Testis (tissue), 2 donors: ENCODE measurements at regions not wholly inside any gene's neighbourhood (a gene's known extent, or its start where the extent isn't known, plus 50 kb on each side); places are given as distances from the start of the nearest gene placed in this dataset.

Experiments used
- DNase-seq: peaks from one replicate; pipeline ENCODE4 v3.0.0-alpha.2; 2019
- H3K27ac ChIP-seq, 2 donors: fragments of 200-600 bp; sonication (generic); one replicate each; pipeline ENCODE4 v1.5.1; 2019
- H3K27me3 ChIP-seq: fragments of 200-600 bp; sonication (generic); one replicate; pipeline ENCODE4 v1.5.1; 2019
- H3K36me3 ChIP-seq: fragments of 200-600 bp; sonication (generic); one replicate; pipeline ENCODE4 v1.5.1; 2017; ENCODE audit warnings: low read depth; ENCODE audit errors: missing control alignments
- H3K4me1 ChIP-seq: fragments of 200-600 bp; sonication (generic); one replicate; pipeline ENCODE4 v1.5.1; 2019
- H3K4me3 ChIP-seq, 2 donors: fragments of 200-600 bp; sonication (generic); one replicate each; pipeline ENCODE4 v1.5.1; 2017 to 2019
- H3K9me3 ChIP-seq: fragments of 200-600 bp; sonication (generic); one replicate; pipeline ENCODE4 v1.5.1; 2017
- POLR2A ChIP-seq: fragments of 450-650 bp; IDR thresholded peaks from one replicate; pipeline ENCODE4 v1.6.1; 2017; ENCODE audit warnings: antibody characterized with exemption, mild to moderate bottlenecking, moderate library complexity
- WGBS, 2 donors: methylation state at CpG; one replicate each; pipeline ENCODE4 v1.1.5; 2018; 5-methylcytosine and 5-hydroxymethylcytosine counted together
- intact Hi-C: fragments of 100-400 bp; cut with DNase I; formaldehyde crosslinking; loops from one replicate; pipeline ENCODE4 v1.15.1; 2023; ENCODE audit warnings: low total_unique reads
- TF ChIP-seq, protein P1 (sequence below), 3 experiments: fragments of 450-650 bp in 2 of 3; fragments of 200-600 bp in 1 of 3; sonication (generic) in 1 of 3; IDR thresholded peaks; one replicate each; pipeline ENCODE4 v1.5.1; 2016 to 2019; ENCODE audit warnings: antibody characterized with exemption in 3 of 3, mild to moderate bottlenecking in 2 of 3, moderate library complexity in 1 of 3

- 92 to 94% methylated on average over 6 of the region's 6 CpGs for WGBS, 2 donors
- no peak for DNase-seq
- no peaks in the 10 kb centered on the region for H3K27me3 ChIP-seq
- H3K9me3 ChIP-seq = no peaks in the 10 kb centered on the region
- H3K27ac ChIP-seq = no peak overlapping the region
- no peaks in the 10 kb centered on the region for H3K36me3 ChIP-seq
- H3K4me1 ChIP-seq = no peaks in the 10 kb centered on the region
- TF ChIP-seq, protein P1, sequence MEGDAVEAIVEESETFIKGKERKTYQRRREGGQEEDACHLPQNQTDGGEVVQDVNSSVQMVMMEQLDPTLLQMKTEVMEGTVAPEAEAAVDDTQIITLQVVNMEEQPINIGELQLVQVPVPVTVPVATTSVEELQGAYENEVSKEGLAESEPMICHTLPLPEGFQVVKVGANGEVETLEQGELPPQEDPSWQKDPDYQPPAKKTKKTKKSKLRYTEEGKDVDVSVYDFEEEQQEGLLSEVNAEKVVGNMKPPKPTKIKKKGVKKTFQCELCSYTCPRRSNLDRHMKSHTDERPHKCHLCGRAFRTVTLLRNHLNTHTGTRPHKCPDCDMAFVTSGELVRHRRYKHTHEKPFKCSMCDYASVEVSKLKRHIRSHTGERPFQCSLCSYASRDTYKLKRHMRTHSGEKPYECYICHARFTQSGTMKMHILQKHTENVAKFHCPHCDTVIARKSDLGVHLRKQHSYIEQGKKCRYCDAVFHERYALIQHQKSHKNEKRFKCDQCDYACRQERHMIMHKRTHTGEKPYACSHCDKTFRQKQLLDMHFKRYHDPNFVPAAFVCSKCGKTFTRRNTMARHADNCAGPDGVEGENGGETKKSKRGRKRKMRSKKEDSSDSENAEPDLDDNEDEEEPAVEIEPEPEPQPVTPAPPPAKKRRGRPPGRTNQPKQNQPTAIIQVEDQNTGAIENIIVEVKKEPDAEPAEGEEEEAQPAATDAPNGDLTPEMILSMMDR (IDR thresholded peaks at IDR 0.05) = no peak
- TF ChIP-seq POLR2A = no peak
- intact Hi-C loops = no loop called here
- no peak overlapping the region for H3K4me3 ChIP-seq
These were observed 469.9 kb downstream of the SOCS6 start for GRCh38 chr18:70758780-70759179.

GRCh38 chr18:70754486-70754885, 465.6 kb downstream of the SOCS6 start:
- Histone ChIP-seq H3K4me1 (no peaks in the 10 kb centered on the region), H3K27me3 (no peaks in the 10 kb centered on the region), H3K27ac (no peak overlapping the region), H3K36me3 (no peaks in the 10 kb centered on the region), H3K4me3 (no peak overlapping the region), H3K9me3 (no peaks in the 10 kb centered on the region)
- TF ChIP-seq, protein P1 (IDR thresholded peaks at IDR 0.05) = no peak
- no peak for DNase-seq
- 0 to 86% methylated on average over 1 of the region's 1 CpG for WGBS, 2 donors
- intact Hi-C loops = no loop called here

DNA sequence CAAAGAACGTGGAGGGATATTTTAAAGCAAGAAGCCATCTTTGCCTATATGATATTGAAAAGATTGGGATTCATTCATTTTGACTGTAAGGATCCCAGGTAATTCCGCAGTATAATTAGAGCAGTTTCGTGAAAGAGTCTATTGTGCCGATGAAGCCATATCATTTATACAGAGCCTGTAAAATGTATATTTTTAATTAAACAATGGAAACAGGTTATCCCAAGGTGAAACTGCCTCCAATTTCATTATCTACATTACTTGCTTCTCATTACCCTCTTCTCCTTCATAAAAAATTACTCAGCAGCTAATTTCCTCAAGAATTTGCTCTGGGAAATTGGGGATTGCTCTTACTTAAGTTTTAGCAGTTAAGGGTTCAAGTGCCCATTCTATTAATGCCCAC, 444.1 kb downstream of the SOCS6 start:
- no peak overlapping the region for H3K27ac ChIP-seq
- TF ChIP-seq, protein P1 (IDR thresholded peaks at IDR 0.05) = no peak
- no peak for TF ChIP-seq POLR2A
- H3K36me3 ChIP-seq = no peaks in the 10 kb centered on the region
- H3K4me3 ChIP-seq = no peak overlapping the region
- H3K27me3 ChIP-seq = no peaks in the 10 kb centered on the region
- H3K9me3 ChIP-seq = no peaks in the 10 kb centered on the region
- no peak for DNase-seq
- intact Hi-C loops = no loop called here
- WGBS, 2 donors = 80 to 83% methylated on average over 4 of the region's 4 CpGs
- H3K4me1 ChIP-seq = no peaks in the 10 kb centered on the region

- 73 to 78% methylated on average over 8 of the region's 8 CpGs for WGBS, 2 donors
- Histone ChIP-seq H3K4me1 (no peaks in the 10 kb centered on the region), H3K27ac (no peak overlapping the region), H3K4me3 (no peak overlapping the region), H3K36me3 (no peaks in the 10 kb centered on the region), H3K9me3 (no peaks in the 10 kb centered on the region), H3K27me3 (no peaks in the 10 kb centered on the region)
- intact Hi-C loops = no loop called here
- TF ChIP-seq POLR2A = no peak
- TF ChIP-seq, protein P1 (IDR thresholded peaks at IDR 0.05) = no peak
- DNase-seq = no peak
These were observed 443.3 kb downstream of the SOCS6 start for GRCh38 chr18:70732188-70732587.

GRCh38 chr18:70720607-70721006, 431.8 kb downstream of the SOCS6 start:
- H3K36me3 ChIP-seq = no peaks in the 10 kb centered on the region
- DNase-seq = no peak
- TF ChIP-seq, protein P1 (IDR thresholded peaks at IDR 0.05) = no peak
- no peak for TF ChIP-seq POLR2A
- WGBS, 2 donors = 86 to 89% methylated on average over 5 of the region's 5 CpGs
- no peaks in the 10 kb centered on the region for H3K27me3 ChIP-seq
- intact Hi-C loops = no loop called here
- no peaks in the 10 kb centered on the region for H3K4me1 ChIP-seq
- H3K27ac ChIP-seq = no peak overlapping the region
- H3K9me3 ChIP-seq = no peaks in the 10 kb centered on the region
- H3K4me3 ChIP-seq = no peak overlapping the region
